ENCODE measurements at regions not wholly inside any gene's neighbourhood (a gene's known extent, or its start where the extent isn't known, plus 50 kb on each side); places are given as distances from the start of the nearest gene placed in this dataset.

GRCh38 chr21:38908537-38908936 is 102.8 kb downstream of the ETS2 start:
- no peak for TF ChIP-seq CTCF (conservative IDR thresholded peaks at IDR 0.05)
- no peak for TF ChIP-seq EZH2 (IDR thresholded peaks at IDR 0.05; ENCODE audit: low read depth)
- ChIA-PET CTCF (no interaction called here), POLR2A (ENCODE audit: unreplicated experiment) (no interaction called here)
- intact Hi-C loops (cut with micrococcal nuclease; ENCODE audit: unreplicated experiment) = no loop called here
- Histone ChIP-seq H3K4me1 (replicated peaks; ENCODE audit: insufficient read depth) (peaks cover 37% of the 10 kb centered on the region), H3K27me3 (ENCODE audit: insufficient read depth, low read depth) (no peaks in the 10 kb centered on the region), H3K4me2 (no peak overlapping the region), H2AFZ (no peak overlapping the region), H3K27ac (no peak overlapping the region), H3K4me3 (no peak overlapping the region), H4K20me1 (ENCODE audit: insufficient read depth) (no peaks in the 10 kb centered on the region), H3K9me3 (ENCODE audit: insufficient read depth, low read depth) (no peaks in the 10 kb centered on the region), H3K79me2 (ENCODE audit: low read depth) (no peaks in the 10 kb centered on the region), H3K9me2 (ENCODE audit: insufficient read depth) (no peaks in the 10 kb centered on the region), H3F3A (ENCODE audit: insufficient read depth, low read depth) (peaks cover 32% of the 10 kb centered on the region), H3K36me3 (ENCODE audit: low read depth) (no peaks in the 10 kb centered on the region)
- BruUV-seq (replicated peaks) = no TSS peak
- DNase-seq = no peak

- no peak overlapping the region for H2AFZ ChIP-seq
- peaks cover 16% of the 10 kb centered on the region; the same call in 1 of the 2 replicates for H3F3A ChIP-seq (ENCODE audit: insufficient read depth, low read depth)
- H3K79me2 ChIP-seq (ENCODE audit: low read depth) = no peaks in the 10 kb centered on the region
- no peak overlapping the region for H3K27ac ChIP-seq
- CTCF ChIA-PET = interaction anchor here (0.6 kb wide), 1 partner anchor 832 kb away, joined by 3 read pairs; no protein-coding TSS in a partner anchor
- intact Hi-C loops (cut with micrococcal nuclease; ENCODE audit: unreplicated experiment) = no loop called here
- POLR2A ChIA-PET (ENCODE audit: unreplicated experiment) = no interaction called here
- no peaks in the 10 kb centered on the region for H3K9me2 ChIP-seq (ENCODE audit: insufficient read depth)
- no peak overlapping the region for H3K4me2 ChIP-seq
- H4K20me1 ChIP-seq (ENCODE audit: insufficient read depth) = no peaks in the 10 kb centered on the region
- H3K27me3 ChIP-seq (ENCODE audit: insufficient read depth, low read depth) = no peaks in the 10 kb centered on the region
- H3K9me3 ChIP-seq (ENCODE audit: insufficient read depth, low read depth) = no peaks in the 10 kb centered on the region
- no peaks in the 10 kb centered on the region for H3K36me3 ChIP-seq (ENCODE audit: low read depth)
- no peak for TF ChIP-seq EZH2 (IDR thresholded peaks at IDR 0.05; ENCODE audit: low read depth)
- H3K4me3 ChIP-seq = no peak overlapping the region
- H3K4me1 ChIP-seq (replicated peaks; ENCODE audit: insufficient read depth) = peaks cover 14% of the 10 kb centered on the region
- DNase-seq = no peak
- no TSS peak for BruUV-seq (replicated peaks)
Measured at GRCh38 chr21:38905752-38906151, 100.0 kb downstream of the ETS2 start.

GRCh38 chr21:38905328-38905727 is 99.6 kb downstream of the ETS2 start:
- intact Hi-C loops (cut with micrococcal nuclease; ENCODE audit: unreplicated experiment) = no loop called here
- H3K4me3 ChIP-seq = no peak overlapping the region
- no peaks in the 10 kb centered on the region for H3K36me3 ChIP-seq (ENCODE audit: low read depth)
- no peak for TF ChIP-seq EZH2 (IDR thresholded peaks at IDR 0.05; ENCODE audit: low read depth)
- no peak for TF ChIP-seq CTCF (conservative IDR thresholded peaks at IDR 0.05)
- no TSS peak for BruUV-seq (replicated peaks)
- H3F3A ChIP-seq (ENCODE audit: insufficient read depth, low read depth) = peaks cover 12% of the 10 kb centered on the region; the same call in 1 of the 2 replicates
- H3K27ac ChIP-seq = no peak overlapping the region
- H3K79me2 ChIP-seq (ENCODE audit: low read depth) = no peaks in the 10 kb centered on the region
- no peaks in the 10 kb centered on the region for H3K27me3 ChIP-seq (ENCODE audit: insufficient read depth, low read depth)
- H3K4me1 ChIP-seq (replicated peaks; ENCODE audit: insufficient read depth) = peaks cover 12% of the 10 kb centered on the region
- no peaks in the 10 kb centered on the region for H3K9me3 ChIP-seq (ENCODE audit: insufficient read depth, low read depth)
- POLR2A ChIA-PET (ENCODE audit: unreplicated experiment) = no interaction called here
- no peak overlapping the region for H3K4me2 ChIP-seq
- CTCF ChIA-PET = interaction anchor here (0.6 kb wide), 1 partner anchor 832 kb away, joined by 3 read pairs; no protein-coding TSS in a partner anchor
- no peak for DNase-seq
- no peaks in the 10 kb centered on the region for H3K9me2 ChIP-seq (ENCODE audit: insufficient read depth)
- H4K20me1 ChIP-seq (ENCODE audit: insufficient read depth) = no peaks in the 10 kb centered on the region
- H2AFZ ChIP-seq = no peak overlapping the region

- Histone ChIP-seq H3K4me3 (no peak overlapping the region), H3K27ac (no peak overlapping the region), H3K4me1 (replicated peaks; ENCODE audit: insufficient read depth) (no peaks in the 10 kb centered on the region), H2AFZ (no peak overlapping the region), H4K20me1 (ENCODE audit: insufficient read depth) (no peaks in the 10 kb centered on the region), H3K79me2 (ENCODE audit: low read depth) (no peaks in the 10 kb centered on the region), H3K9me2 (ENCODE audit: insufficient read depth) (no peaks in the 10 kb centered on the region), H3K27me3 (ENCODE audit: insufficient read depth, low read depth) (no peaks in the 10 kb centered on the region), H3K36me3 (ENCODE audit: low read depth) (no peaks in the 10 kb centered on the region), H3K4me2 (no peak overlapping the region), H3K9me3 (ENCODE audit: insufficient read depth, low read depth) (no peaks in the 10 kb centered on the region), H3F3A (ENCODE audit: insufficient read depth, low read depth) (no peaks in the 10 kb centered on the region)
- ChIA-PET CTCF (no interaction called here), POLR2A (ENCODE audit: unreplicated experiment) (no interaction called here)
- intact Hi-C loops (cut with micrococcal nuclease; ENCODE audit: unreplicated experiment) = no loop called here
- no TSS peak for BruUV-seq (replicated peaks)
- TF ChIP-seq CTCF (conservative IDR thresholded peaks at IDR 0.05) = no peak
- no peak for TF ChIP-seq EZH2 (IDR thresholded peaks at IDR 0.05; ENCODE audit: low read depth)
- no peak for DNase-seq
Measured at GRCh38 chr21:38903690-38904139, 98.0 kb downstream of the ETS2 start.

Measured in PC-9 (cell line).